Naive thymus-derived CD8-positive, alpha-beta T cell (primary cell): ENCODE measurements at regions not wholly inside any gene's neighbourhood (a gene's known extent, or its start where the extent isn't known, plus 50 kb on each side); places are given as distances from the start of the nearest gene placed in this dataset.

Source experiments
- ATAC-seq, 2 donors: fragments of 150-1000 bp; cut with Tn5 transposase in 1 of 2; sonication (Bioruptor Pico), chemical (Tn5 transposase) in 1 of 2; 1 replicate in 1 of 2; 2 replicates in 1 of 2; pipeline ENCODE4 v1.10.0; 2021; ENCODE audit warnings: mild to moderate bottlenecking in 2 of 2, moderate library complexity in 2 of 2
- POLR2A ChIA-PET: fragments of 350-600 bp; sonication (Branson Sonifier 250); formaldehyde crosslinking; loops from one replicate; lab custom pipeline; 2021; ENCODE audit warnings: antibody characterized with exemption; lab: Charles Lee
- DNase-seq, 10 donors: peaks; one replicate each; pipeline versions ENCODE4 v3.0.0 to v3.0.0-alpha.2; 2020 to 2022
- H3K27ac Mint-ChIP-seq, 10 donors: one replicate each; pipeline ENCODE4 v1.8.0; 2020 to 2022; ENCODE audit warnings: mild to moderate bottlenecking in 10 of 10, mixed read lengths in 10 of 10, moderate library complexity in 4 of 10, inconsistent platforms in 1 of 10
- H3K27me3 Mint-ChIP-seq, 5 donors: one replicate each; pipeline ENCODE4 v1.8.0; 2021 to 2022; ENCODE audit warnings: mixed read lengths in 5 of 5
- H3K36me3 Mint-ChIP-seq, 3 donors: one replicate each; pipeline ENCODE4 v1.8.0; 2020 to 2022; ENCODE audit warnings: mixed read lengths in 3 of 3, mild to moderate bottlenecking in 2 of 3, inconsistent platforms in 1 of 3
- H3K4me1 Mint-ChIP-seq, 4 donors: one replicate each; pipeline ENCODE4 v1.8.0; 2021 to 2022; ENCODE audit warnings: mixed read lengths in 4 of 4
- H3K4me3 Mint-ChIP-seq, 10 donors: one replicate each; pipeline ENCODE4 v1.8.0; 2020 to 2022; ENCODE audit warnings: mild to moderate bottlenecking in 10 of 10, mixed read lengths in 10 of 10, moderate library complexity in 6 of 10, inconsistent platforms in 1 of 10
- H3K9me3 Mint-ChIP-seq, 9 donors: one replicate each; pipeline ENCODE4 v1.8.0; 2020 to 2022; ENCODE audit warnings: mixed read lengths in 9 of 9, mild to moderate bottlenecking in 3 of 9, inconsistent platforms in 1 of 9, moderate library complexity in 1 of 9

GRCh38 chr12:67804168-67804567 lies 155.6 kb downstream of the DYRK2 start:
- Mint-ChIP-seq H3K36me3 (no peaks in the 10 kb centered on the region), H3K27ac (no peak overlapping the region), H3K9me3 (no peaks in the 10 kb centered on the region), H3K4me3 (no peak overlapping the region), H3K27me3 (no peaks in the 10 kb centered on the region), H3K4me1 (peaks cover 3 to 23% (median 14%) of the 10 kb centered on the region in 4 donors)
- peak; percentile 98 to 99 for ATAC-seq
- POLR2A ChIA-PET = no interaction called here
- DNase-seq = peak in 8 of 10 donors; percentile 5 to 84 (median 32)

- Mint-ChIP-seq H3K4me3 (no peak overlapping the region), H3K36me3 (no peaks in the 10 kb centered on the region), H3K27me3 (no peaks in the 10 kb centered on the region), H3K9me3 (peaks cover 0 to 2% (median 0%) of the 10 kb centered on the region in 9 donors), H3K4me1 (peaks cover under 1 to 4% (median 3%) of the 10 kb centered on the region in 4 donors), H3K27ac (peak overlapping the region in 1 of 10 donors; percentile 45)
- no peak for DNase-seq
- POLR2A ChIA-PET = interaction anchor here (1.1 kb wide), 1 partner anchor 21 kb away, joined by 4 read pairs; no protein-coding TSS in a partner anchor
- ATAC-seq = no peak
Observed at GRCh38 chr12:67807814-67808213, 159.3 kb downstream of the DYRK2 start.

- H3K9me3 Mint-ChIP-seq = peaks cover 0 to 4% (median 2%) of the 10 kb centered on the region in 9 donors
- H3K27ac Mint-ChIP-seq = no peak overlapping the region
- ATAC-seq = no peak
- POLR2A ChIA-PET = no interaction called here
- peaks cover 0 to 5% (median 2%) of the 10 kb centered on the region in 4 donors for H3K4me1 Mint-ChIP-seq
- H3K36me3 Mint-ChIP-seq = peaks cover 0 to 3% (median 2%) of the 10 kb centered on the region in 3 donors
- no peak overlapping the region for H3K4me3 Mint-ChIP-seq
- H3K27me3 Mint-ChIP-seq = no peaks in the 10 kb centered on the region
- no peak for DNase-seq
Observed at GRCh38 chr12:67810166-67810565, 161.6 kb downstream of the DYRK2 start.

GRCh38 chr12:67811437-67812361 lies 163.2 kb downstream of the DYRK2 start:
- Mint-ChIP-seq H3K4me1 (peaks cover 0 to 5% (median 2%) of the 10 kb centered on the region in 4 donors), H3K27ac (no peak overlapping the region)

GRCh38 chr12:67813456-67813904 lies 164.9 kb downstream of the DYRK2 start:
- DNase-seq (no peak), ATAC-seq (no peak)
- POLR2A ChIA-PET = no interaction called here
- peaks cover 0 to 30% (median 17%) of the 10 kb centered on the region in 9 donors for H3K9me3 Mint-ChIP-seq
- H3K4me3 Mint-ChIP-seq = no peak overlapping the region
- peaks cover 0 to 26% (median 20%) of the 10 kb centered on the region in 3 donors for H3K36me3 Mint-ChIP-seq
- H3K27me3 Mint-ChIP-seq = no peaks in the 10 kb centered on the region
- H3K27ac Mint-ChIP-seq = no peak overlapping the region
- peaks cover 0 to 5% (median under 1%) of the 10 kb centered on the region in 4 donors for H3K4me1 Mint-ChIP-seq

More at GRCh38 chr12:67811437-67812361, 163.2 kb downstream of the DYRK2 start:
- Mint-ChIP-seq H3K9me3 (peaks cover 0 to 18% (median 12%) of the 10 kb centered on the region in 9 donors), H3K4me3 (no peak overlapping the region), H3K36me3 (peaks cover 0 to 16% (median 16%) of the 10 kb centered on the region in 3 donors), H3K27me3 (no peaks in the 10 kb centered on the region)
- ATAC-seq (no peak), DNase-seq (no peak)
- POLR2A ChIA-PET = no interaction called here

- DNase-seq (no peak), ATAC-seq (no peak)
- Mint-ChIP-seq H3K9me3 (peaks cover 0 to 30% (median 17%) of the 10 kb centered on the region in 9 donors), H3K4me1 (peaks cover 0 to 5% (median 2%) of the 10 kb centered on the region in 4 donors), H3K4me3 (no peak overlapping the region), H3K27me3 (no peaks in the 10 kb centered on the region), H3K36me3 (peaks cover 0 to 26% (median 20%) of the 10 kb centered on the region in 3 donors), H3K27ac (no peak overlapping the region)
- POLR2A ChIA-PET = no interaction called here
Observed at GRCh38 chr12:67816269-67816668, 167.7 kb downstream of the DYRK2 start.

- DNase-seq (no peak), ATAC-seq (no peak)
- peaks cover 0 to 30% (median 17%) of the 10 kb centered on the region in 9 donors for H3K9me3 Mint-ChIP-seq
- H3K27me3 Mint-ChIP-seq = no peaks in the 10 kb centered on the region
- H3K27ac Mint-ChIP-seq = no peak overlapping the region
- POLR2A ChIA-PET = no interaction called here
- H3K36me3 Mint-ChIP-seq = peaks cover 0 to 26% (median 20%) of the 10 kb centered on the region in 3 donors
- H3K4me3 Mint-ChIP-seq = no peak overlapping the region
- H3K4me1 Mint-ChIP-seq = peaks cover 0 to 2% (median under 1%) of the 10 kb centered on the region in 4 donors
Observed at GRCh38 chr12:67818459-67818903, 169.9 kb downstream of the DYRK2 start.

GRCh38 chr12:67819902-67820301 lies 169.3 kb upstream of the IFNG-AS1 start:
- POLR2A ChIA-PET = no interaction called here
- peak overlapping the region in 1 of 10 donors; percentile 47 for H3K27ac Mint-ChIP-seq
- ATAC-seq = no peak
- H3K36me3 Mint-ChIP-seq = peaks cover 0 to 26% (median 20%) of the 10 kb centered on the region in 3 donors
- no peak overlapping the region for H3K4me3 Mint-ChIP-seq
- DNase-seq = no peak
- H3K27me3 Mint-ChIP-seq = no peaks in the 10 kb centered on the region
- H3K4me1 Mint-ChIP-seq = peaks cover 0 to 2% (median 0%) of the 10 kb centered on the region in 4 donors
- H3K9me3 Mint-ChIP-seq = peaks cover 0 to 30% (median 17%) of the 10 kb centered on the region in 9 donors

- H3K27me3 Mint-ChIP-seq = no peaks in the 10 kb centered on the region
Observed at GRCh38 chr12:67820694-67821093, 168.6 kb upstream of the IFNG-AS1 start.

GRCh38 chr12:67822826-67823225 lies 166.4 kb upstream of the IFNG-AS1 start:
- Mint-ChIP-seq H3K27me3 (no peaks in the 10 kb centered on the region), H3K36me3 (no peaks in the 10 kb centered on the region), H3K4me1 (peaks cover 0 to 2% (median under 1%) of the 10 kb centered on the region in 4 donors), H3K27ac (no peak overlapping the region), H3K9me3 (peaks cover 0 to under 1% (median 0%) of the 10 kb centered on the region in 9 donors), H3K4me3 (no peak overlapping the region)
- no peak for DNase-seq
- POLR2A ChIA-PET = interaction anchor here (0.6 kb wide), 1 partner anchor 27 kb away, joined by 3 read pairs; no protein-coding TSS in a partner anchor
- no peak for ATAC-seq

More at GRCh38 chr12:67820694-67821093, 168.6 kb upstream of the IFNG-AS1 start:
- Mint-ChIP-seq H3K9me3 (peaks cover 0 to 22% (median 16%) of the 10 kb centered on the region in 9 donors), H3K36me3 (peaks cover 0 to 19% (median 12%) of the 10 kb centered on the region in 3 donors), H3K4me3 (no peak overlapping the region), H3K27ac (peak overlapping the region in 1 of 10 donors; percentile 47), H3K4me1 (peaks cover 0 to 2% (median 0%) of the 10 kb centered on the region in 4 donors)
- DNase-seq (no peak), ATAC-seq (no peak)
- POLR2A ChIA-PET = no interaction called here

- Mint-ChIP-seq H3K4me3 (no peak overlapping the region), H3K9me3 (no peaks in the 10 kb centered on the region), H3K4me1 (peaks cover 0 to 3% (median 2%) of the 10 kb centered on the region in 4 donors), H3K27ac (peak overlapping the region in 1 of 10 donors; percentile 7), H3K36me3 (no peaks in the 10 kb centered on the region), H3K27me3 (no peaks in the 10 kb centered on the region)
- POLR2A ChIA-PET = no interaction called here
- DNase-seq (no peak), ATAC-seq (no peak)
Observed at GRCh38 chr12:67826148-67826547, 163.1 kb upstream of the IFNG-AS1 start.

GRCh38 chr12:67826946-67827720 lies 162.1 kb upstream of the IFNG-AS1 start:
- H3K4me1 Mint-ChIP-seq = peaks cover 0 to 3% (median 2%) of the 10 kb centered on the region in 4 donors
- DNase-seq (no peak), ATAC-seq (no peak)
- H3K27me3 Mint-ChIP-seq = no peaks in the 10 kb centered on the region
- H3K9me3 Mint-ChIP-seq = no peaks in the 10 kb centered on the region
- no peaks in the 10 kb centered on the region for H3K36me3 Mint-ChIP-seq
- POLR2A ChIA-PET = no interaction called here
- H3K4me3 Mint-ChIP-seq = no peak overlapping the region
- no peak overlapping the region for H3K27ac Mint-ChIP-seq
